ENCODE measurements at regions not wholly inside any gene's neighbourhood (a gene's known extent, or its start where the extent isn't known, plus 50 kb on each side); places are given as distances from the start of the nearest gene placed in this dataset.

DNA sequence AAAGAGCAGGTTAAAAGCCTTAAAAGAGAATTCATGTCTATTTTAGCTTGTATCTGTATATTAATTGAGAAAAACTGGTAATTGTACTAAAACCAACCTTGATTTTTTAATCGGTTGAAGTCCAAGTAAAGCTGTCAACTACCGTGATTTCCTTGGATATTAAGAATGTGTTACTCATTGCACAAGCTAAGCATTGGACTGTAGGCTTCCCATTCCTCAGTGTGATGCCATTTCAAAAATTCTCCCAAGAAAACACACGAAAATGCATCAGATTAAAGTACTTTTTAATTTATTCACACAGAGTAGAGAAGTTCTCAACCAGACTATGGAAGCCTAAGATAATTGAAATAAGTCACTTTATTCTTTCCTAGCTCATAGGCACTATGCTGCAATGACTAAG lies 761.4 kb upstream of the TYRP1 start:
- TF ChIP-seq POLR2A (IDR thresholded peaks at IDR 0.05) = no peak
- TF ChIP-seq, protein P1, sequence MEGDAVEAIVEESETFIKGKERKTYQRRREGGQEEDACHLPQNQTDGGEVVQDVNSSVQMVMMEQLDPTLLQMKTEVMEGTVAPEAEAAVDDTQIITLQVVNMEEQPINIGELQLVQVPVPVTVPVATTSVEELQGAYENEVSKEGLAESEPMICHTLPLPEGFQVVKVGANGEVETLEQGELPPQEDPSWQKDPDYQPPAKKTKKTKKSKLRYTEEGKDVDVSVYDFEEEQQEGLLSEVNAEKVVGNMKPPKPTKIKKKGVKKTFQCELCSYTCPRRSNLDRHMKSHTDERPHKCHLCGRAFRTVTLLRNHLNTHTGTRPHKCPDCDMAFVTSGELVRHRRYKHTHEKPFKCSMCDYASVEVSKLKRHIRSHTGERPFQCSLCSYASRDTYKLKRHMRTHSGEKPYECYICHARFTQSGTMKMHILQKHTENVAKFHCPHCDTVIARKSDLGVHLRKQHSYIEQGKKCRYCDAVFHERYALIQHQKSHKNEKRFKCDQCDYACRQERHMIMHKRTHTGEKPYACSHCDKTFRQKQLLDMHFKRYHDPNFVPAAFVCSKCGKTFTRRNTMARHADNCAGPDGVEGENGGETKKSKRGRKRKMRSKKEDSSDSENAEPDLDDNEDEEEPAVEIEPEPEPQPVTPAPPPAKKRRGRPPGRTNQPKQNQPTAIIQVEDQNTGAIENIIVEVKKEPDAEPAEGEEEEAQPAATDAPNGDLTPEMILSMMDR (IDR thresholded peaks at IDR 0.05) = no peak

Data from suprapubic skin (tissue), 3 donors.